H1 (cell line): ENCODE measurements at regions not wholly inside any gene's neighbourhood (a gene's known extent, or its start where the extent isn't known, plus 50 kb on each side); places are given as distances from the start of the nearest gene placed in this dataset.

ENCODE experiments used
- CTCF ChIA-PET: fragments of 300-600 bp; sonication (Branson Sonifier 250); formaldehyde crosslinking; loops from one replicate; lab custom pipeline; 2021; ENCODE audit not compliant: partially characterized antibody; lab: Charles Lee
- POLR2A ChIA-PET: fragments of 300-600 bp; sonication (Branson Sonifier 250); formaldehyde crosslinking; loops from one replicate; lab custom pipeline; 2021; ENCODE audit warnings: inconsistent platforms; ENCODE audit not compliant: partially characterized antibody; lab: Charles Lee
- DNase-seq, 2 experiments: peaks; one replicate each; pipeline versions ENCODE4 v3.0.0 to v3.0.0-alpha.2; 2010 to 2022; ENCODE audit warnings: low spot score in 2 of 2, low read depth in 1 of 2, mixed read lengths in 1 of 2
- FAIRE-seq: peaks from 2 replicates; lab custom pipeline; 2011; peaks lifted over from hg19 to GRCh38; lab: Jason Lieb, UNC
- H2AFZ ChIP-seq: 2 replicates; pipeline ENCODE4 v1.8.1; 2012; ENCODE audit warnings: low read length, inconsistent platforms
- H2AK5ac ChIP-seq: 2 replicates; pipeline ENCODE4 v1.6.1; 2013; ENCODE audit warnings: low read depth, low read length
- H2BK120ac ChIP-seq: replicated peaks from 2 replicates; pipeline ENCODE3; 2013; ENCODE audit warnings: low read depth, low read length, inconsistent platforms
- H2BK12ac ChIP-seq: 2 replicates; pipeline ENCODE4 v1.6.1; 2013; ENCODE audit warnings: low read depth, low read length
- H2BK15ac ChIP-seq: 2 replicates; pipeline ENCODE4 v1.6.1; 2013; ENCODE audit warnings: low read length
- H2BK20ac ChIP-seq: 2 replicates; pipeline ENCODE4 v1.6.1; 2013; ENCODE audit warnings: low read length
- H2BK5ac ChIP-seq: 2 replicates; pipeline ENCODE4 v1.6.1; 2013; ENCODE audit warnings: low read depth, low read length
- H3K14ac ChIP-seq: 2 replicates; pipeline ENCODE4 v1.6.1; 2013; ENCODE audit warnings: inconsistent platforms; ENCODE audit not compliant: insufficient read length
- H3K18ac ChIP-seq: 2 replicates; pipeline ENCODE4 v1.6.1; 2013; ENCODE audit warnings: low read length; ENCODE audit errors: extremely low read depth
- H3K23ac ChIP-seq: 2 replicates; pipeline ENCODE4 v1.6.1; 2013; ENCODE audit warnings: inconsistent platforms; ENCODE audit not compliant: insufficient read length
- H3K23me2 ChIP-seq: 2 replicates; pipeline ENCODE4 v1.6.1; 2013; ENCODE audit warnings: low read depth, low read length
- H3K27ac ChIP-seq: 2 replicates; pipeline ENCODE4 v1.6.1; 2011; ENCODE audit warnings: low read depth, low read length, inconsistent platforms
- H3K27me3 ChIP-seq, 4 experiments: replicated peaks in 1 of 4; 1 replicate in 1 of 4; 2 replicates in 3 of 4; pipeline versions ENCODE4 v1.6.1 to v1.8.1; 2011 to 2013; ENCODE audit warnings: low read length in 3 of 4, mild to moderate bottlenecking in 3 of 4, inconsistent platforms in 2 of 4, mixed read lengths in 2 of 4, moderate library complexity in 1 of 4; ENCODE audit not compliant: control insufficient read depth in 3 of 4, insufficient read depth in 3 of 4; ENCODE audit errors: extremely low read depth in 1 of 4
- H3K36me3 ChIP-seq, 4 experiments: 2 replicates each; pipeline versions ENCODE4 v1.6.1 to v1.8.1; 2011 to 2013; ENCODE audit warnings: mild to moderate bottlenecking in 4 of 4, low read length in 3 of 4, moderate library complexity in 2 of 4, control low read depth in 1 of 4, inconsistent platforms in 1 of 4; ENCODE audit not compliant: insufficient read depth in 4 of 4, control insufficient read depth in 2 of 4
- H3K4ac ChIP-seq: replicated peaks from 2 replicates; pipeline ENCODE3; 2013; ENCODE audit warnings: low read length, low read depth, mixed read lengths, inconsistent platforms; ENCODE audit not compliant: insufficient read length
- H3K4me1 ChIP-seq, 4 experiments: replicated peaks in 1 of 4; 1 replicate in 1 of 4; 2 replicates in 3 of 4; pipeline versions ENCODE4 v1.6.1 to v1.8.1; 2011 to 2013; ENCODE audit warnings: low read length in 3 of 4, inconsistent platforms in 2 of 4, mixed read lengths in 1 of 4; ENCODE audit not compliant: insufficient read depth in 4 of 4, control insufficient read depth in 3 of 4
- H3K4me2 ChIP-seq, 2 experiments: 2 replicates each; pipeline versions ENCODE4 v1.6.1 to v1.8.1; 2011 to 2013; ENCODE audit warnings: low read depth in 2 of 2, low read length in 2 of 2, control low read depth in 1 of 2, inconsistent platforms in 1 of 2, mild to moderate bottlenecking in 1 of 2; ENCODE audit not compliant: insufficient read depth in 1 of 2
- H3K4me3 ChIP-seq, 4 experiments: fragments of 200-600, 300-600 bp in 1 of 4; sonication (generic), shearing (Covaris generic), sonication (Bioruptor Twin) in 1 of 4; 2 replicates each; pipeline versions ENCODE4 v1.5.1 to v1.8.1; 2011 to 2016; ENCODE audit warnings: low read length in 4 of 4, low read depth in 3 of 4, control low read depth in 2 of 4, inconsistent platforms in 2 of 4, mild to moderate bottlenecking in 2 of 4, mixed read lengths in 1 of 4, moderate library complexity in 1 of 4; ENCODE audit not compliant: insufficient read depth in 2 of 4; ENCODE audit errors: extremely low read depth in 1 of 4
- H3K56ac ChIP-seq: replicated peaks from 2 replicates; pipeline ENCODE3; 2013; ENCODE audit warnings: low read depth, mild to moderate bottlenecking, mixed read lengths, low read length, inconsistent platforms; ENCODE audit not compliant: insufficient read length
- H3K79me1 ChIP-seq: 2 replicates; pipeline ENCODE4 v1.6.1; 2013; ENCODE audit warnings: low read depth, low read length, control low read depth
- H3K79me2 ChIP-seq, 2 experiments: 2 replicates each; pipeline versions ENCODE4 v1.6.1 to v1.8.1; 2012 to 2013; ENCODE audit warnings: low read length in 2 of 2, mild to moderate bottlenecking in 2 of 2, inconsistent platforms in 1 of 2; ENCODE audit not compliant: insufficient read depth in 2 of 2, control insufficient read depth in 1 of 2
- H3K9ac ChIP-seq, 4 experiments: replicated peaks in 1 of 4; 1 replicate in 1 of 4; 2 replicates in 3 of 4; pipeline versions ENCODE4 v1.6.1 to v1.8.1; 2011 to 2013; ENCODE audit warnings: low read depth in 3 of 4, low read length in 3 of 4, control low read depth in 2 of 4, mild to moderate bottlenecking in 2 of 4, moderate library complexity in 2 of 4, inconsistent platforms in 1 of 4; ENCODE audit errors: extremely low read depth in 1 of 4
- H3K9me3 ChIP-seq, 2 experiments: 2 replicates each; pipeline versions ENCODE4 v1.6.1 to v1.8.1; 2012 to 2013; ENCODE audit warnings: mild to moderate bottlenecking in 2 of 2, moderate library complexity in 2 of 2, control low read depth in 1 of 2, inconsistent platforms in 1 of 2, low read depth in 1 of 2, low read length in 1 of 2, mixed read lengths in 1 of 2; ENCODE audit not compliant: insufficient read depth in 2 of 2
- H4K20me1 ChIP-seq, 2 experiments: replicated peaks in 1 of 2; 2 replicates each; pipeline versions ENCODE3 to v1.8.1; 2011 to 2013; ENCODE audit warnings: inconsistent platforms in 2 of 2, low read length in 2 of 2, mild to moderate bottlenecking in 1 of 2; ENCODE audit not compliant: insufficient read depth in 2 of 2, control insufficient read depth in 1 of 2
- H4K5ac ChIP-seq: 2 replicates; pipeline ENCODE4 v1.6.1; 2013; ENCODE audit warnings: low read length, low read depth, mixed read lengths, inconsistent platforms; ENCODE audit not compliant: insufficient read length
- H4K8ac ChIP-seq: 2 replicates; pipeline ENCODE4 v1.8.0; 2013; ENCODE audit warnings: mild to moderate bottlenecking, moderate library complexity, low read length, inconsistent platforms; ENCODE audit not compliant: insufficient read depth; ENCODE audit errors: extremely low read depth
- H4K91ac ChIP-seq: replicated peaks from 2 replicates; pipeline ENCODE3; 2013; ENCODE audit warnings: low read length, mixed read lengths, inconsistent platforms; ENCODE audit not compliant: insufficient read length
- CEBPB ChIP-seq: IDR thresholded peaks from 2 replicates; pipeline ENCODE4 v1.6.1; 2012; ENCODE audit warnings: low read depth, low read length
- CTBP2 ChIP-seq: IDR thresholded peaks from 2 replicates; pipeline ENCODE4 v1.7.0; 2011; ENCODE audit warnings: borderline replicate concordance, mild to moderate bottlenecking, moderate library complexity, mixed read lengths, low read length; ENCODE audit not compliant: insufficient read depth, insufficient read length
- EP300 ChIP-seq, 2 experiments: IDR thresholded peaks; 1 replicate in 1 of 2; 2 replicates in 1 of 2; pipeline ENCODE4 v1.6.1; 2011 to 2012; ENCODE audit warnings: low read depth in 2 of 2, low read length in 2 of 2, mild to moderate bottlenecking in 2 of 2, borderline replicate concordance in 1 of 2, inconsistent platforms in 1 of 2, moderate library complexity in 1 of 2
- FOSL1 ChIP-seq: IDR thresholded peaks from 2 replicates; pipeline ENCODE4 v1.6.1; 2011; ENCODE audit warnings: mild to moderate bottlenecking, low read depth, low read length, moderate library complexity; ENCODE audit not compliant: insufficient read depth
- JUN ChIP-seq: IDR thresholded peaks from 2 replicates; pipeline ENCODE4 v1.6.1; 2011; ENCODE audit warnings: low read depth, mild to moderate bottlenecking, improper control_type of control experiment, low read length
- JUND ChIP-seq: IDR thresholded peaks from 2 replicates; pipeline ENCODE4 v1.6.1; 2011; ENCODE audit warnings: mild to moderate bottlenecking, improper control_type of control experiment, low read length
- KDM4A ChIP-seq: IDR thresholded peaks from one replicate; pipeline ENCODE4 v1.7.1; 2012; ENCODE audit warnings: low read depth, mild to moderate bottlenecking, moderate library complexity, low read length, inconsistent platforms; ENCODE audit not compliant: severe bottlenecking
- POLR2A ChIP-seq, 2 experiments: IDR thresholded peaks; 1 replicate in 1 of 2; 2 replicates in 1 of 2; pipeline ENCODE4 v1.6.1; 2011; ENCODE audit warnings: low read depth in 2 of 2, low read length in 2 of 2, mild to moderate bottlenecking in 2 of 2; ENCODE audit errors: control extremely low read depth in 1 of 2
- SAP30 ChIP-seq: fragments of 300-600 bp; sonication (generic); IDR thresholded peaks from 2 replicates; pipeline ENCODE4 v1.7.1; 2012; ENCODE audit warnings: low read length, moderate library complexity, mild to moderate bottlenecking, inconsistent platforms; ENCODE audit not compliant: insufficient read depth, insufficient replicate concordance
- WGBS, 2 experiments: shearing (Covaris generic) in 1 of 2; methylation state at CpG; one replicate each; pipeline versions ENCODE4 v1.1.6 to v1.1.7; 2013 to 2015; ENCODE audit warnings: low lambda C conversion rate in 2 of 2, mixed read lengths in 2 of 2, inconsistent platforms in 1 of 2, low coverage in 1 of 2, missing lambda C conversion rate in 1 of 2; ENCODE audit not compliant: insufficient replicate concordance in 2 of 2, insufficient coverage in 1 of 2, insufficient read length in 1 of 2; ENCODE audit errors: extremely low coverage in 1 of 2, missing lambda C conversion rate in 1 of 2; 5-methylcytosine and 5-hydroxymethylcytosine counted together
- TF ChIP-seq, protein P1 (sequence below): IDR thresholded peaks from 2 replicates; pipeline ENCODE4 v1.6.1; 2012; ENCODE audit warnings: low read length, inconsistent platforms
- TF ChIP-seq, protein P2 (sequence below): IDR thresholded peaks from 2 replicates; pipeline ENCODE4 v1.6.1; 2012; ENCODE audit warnings: inconsistent platforms

DNA sequence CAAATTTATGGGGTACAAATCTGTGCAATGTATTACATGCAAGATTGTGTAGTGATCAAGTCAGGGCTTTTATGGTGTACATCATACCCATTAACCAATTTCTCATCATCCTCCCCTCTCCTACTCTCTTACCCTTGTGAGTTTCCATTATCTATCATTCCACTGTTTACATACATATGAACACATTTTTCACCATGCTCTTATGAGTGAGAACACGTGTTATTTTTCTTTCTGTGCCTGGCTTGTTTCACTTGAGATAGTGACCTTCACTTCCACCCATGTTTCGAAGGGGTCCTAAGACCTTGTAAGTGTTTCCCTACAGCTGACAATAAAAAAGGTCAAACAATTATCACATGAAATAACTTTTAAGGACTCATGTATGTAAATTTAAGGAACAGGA is 281.7 kb upstream of the CD180 start:
- H3K4me2 ChIP-seq, result no peak overlapping the region
- no peak overlapping the region for H3K4me3 ChIP-seq
- ChIA-PET POLR2A (interaction anchor here (0.7 to 0.8 kb wide), 2 partner anchors 11 to 68 kb away, joined by 3 read pairs; no protein-coding TSS in a partner anchor), CTCF (interaction anchor here (1.3 kb wide), 1 partner anchor 17 kb away, joined by 3 read pairs; no protein-coding TSS in a partner anchor)
- no peak overlapping the region for H2BK12ac ChIP-seq
- H2AFZ ChIP-seq, result no peak overlapping the region
- H3K56ac ChIP-seq, result no peak overlapping the region
- no peaks in the 10 kb centered on the region for H3K9me3 ChIP-seq
- no peak overlapping the region for H2BK120ac ChIP-seq
- no peak overlapping the region for H4K8ac ChIP-seq
- H3K27ac ChIP-seq, result no peak overlapping the region
- H2BK15ac ChIP-seq, result no peak overlapping the region
- H3K23me2 ChIP-seq, result no peaks in the 10 kb centered on the region
- H3K79me2 ChIP-seq, result no peaks in the 10 kb centered on the region
- no peak overlapping the region for H3K4ac ChIP-seq
- H4K20me1 ChIP-seq, result peaks cover 1 to 2% of the 10 kb centered on the region in 2 experiments
- no peak overlapping the region for H2BK20ac ChIP-seq
- no peak for DNase-seq
- H3K27me3 ChIP-seq, result no peaks in the 10 kb centered on the region
- no peak overlapping the region for H4K5ac ChIP-seq
- H3K4me1 ChIP-seq, result no peaks in the 10 kb centered on the region
- WGBS, 2 experiments, result 96% methylated on average over 2 of the region's 2 CpGs; no CpG with 5 or more reads in 1 of the 2 experiments
- no peak overlapping the region for H3K23ac ChIP-seq
- no peak overlapping the region for H3K18ac ChIP-seq
- no peak overlapping the region for H2AK5ac ChIP-seq
- no peak overlapping the region for H2BK5ac ChIP-seq
- H3K9ac ChIP-seq, result no peak overlapping the region
- H3K79me1 ChIP-seq, result no peaks in the 10 kb centered on the region
- H3K36me3 ChIP-seq, result no peaks in the 10 kb centered on the region
- FAIRE-seq, result no peak
- no peak overlapping the region for H3K14ac ChIP-seq
- H4K91ac ChIP-seq, result no peak overlapping the region
- no peak for TF ChIP-seq FOSL1
- no peak for TF ChIP-seq KDM4A
- TF ChIP-seq EP300 (IDR thresholded peaks at IDR 0.05; ENCODE audit: borderline replicate concordance in 1 of 2, low read depth in 2 of 2, low read length in 2 of 2), result no peak
- TF ChIP-seq, protein P1, sequence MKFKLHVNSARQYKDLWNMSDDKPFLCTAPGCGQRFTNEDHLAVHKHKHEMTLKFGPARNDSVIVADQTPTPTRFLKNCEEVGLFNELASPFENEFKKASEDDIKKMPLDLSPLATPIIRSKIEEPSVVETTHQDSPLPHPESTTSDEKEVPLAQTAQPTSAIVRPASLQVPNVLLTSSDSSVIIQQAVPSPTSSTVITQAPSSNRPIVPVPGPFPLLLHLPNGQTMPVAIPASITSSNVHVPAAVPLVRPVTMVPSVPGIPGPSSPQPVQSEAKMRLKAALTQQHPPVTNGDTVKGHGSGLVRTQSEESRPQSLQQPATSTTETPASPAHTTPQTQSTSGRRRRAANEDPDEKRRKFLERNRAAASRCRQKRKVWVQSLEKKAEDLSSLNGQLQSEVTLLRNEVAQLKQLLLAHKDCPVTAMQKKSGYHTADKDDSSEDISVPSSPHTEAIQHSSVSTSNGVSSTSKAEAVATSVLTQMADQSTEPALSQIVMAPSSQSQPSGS, result no peak
- TF ChIP-seq SAP30, result no peak
- no peak for TF ChIP-seq JUN
- no peak for TF ChIP-seq CTBP2
- no peak for TF ChIP-seq POLR2A (IDR thresholded peaks at IDR 0.05; ENCODE audit: control extremely low read depth in 1 of 2, low read depth in 2 of 2, low read length in 2 of 2)
- no peak for TF ChIP-seq CEBPB
- TF ChIP-seq, protein P2, sequence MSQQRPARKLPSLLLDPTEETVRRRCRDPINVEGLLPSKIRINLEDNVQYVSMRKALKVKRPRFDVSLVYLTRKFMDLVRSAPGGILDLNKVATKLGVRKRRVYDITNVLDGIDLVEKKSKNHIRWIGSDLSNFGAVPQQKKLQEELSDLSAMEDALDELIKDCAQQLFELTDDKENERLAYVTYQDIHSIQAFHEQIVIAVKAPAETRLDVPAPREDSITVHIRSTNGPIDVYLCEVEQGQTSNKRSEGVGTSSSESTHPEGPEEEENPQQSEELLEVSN, result no peak
- no peak for TF ChIP-seq JUND
